COLO668 (cell line): ENCODE measurements at regions not wholly inside any gene's neighbourhood (a gene's known extent, or its start where the extent isn't known, plus 50 kb on each side); places are given as distances from the start of the nearest gene placed in this dataset.
"Not testable (repeated sequence)": the region's sequence is repeated elsewhere in the genome, so short reads cannot be mapped to it uniquely, and the experiment has no call there.

ENCODE experiments used
- DNase-seq: peaks from one replicate; lab custom pipeline; 2025; ENCODE audit not compliant: unreplicated experiment; lab: John Stamatoyannopoulos, UW

- no peak for DNase-seq
Measured at GRCh38 chr3:3689601-3690375, 109.4 kb upstream of the LRRN1 start.

- no peak for DNase-seq
Measured at GRCh38 chr3:3686907-3687648, 112.2 kb upstream of the LRRN1 start.

GRCh38 chr3:3685721-3686120 lies 113.5 kb upstream of the LRRN1 start:
- DNase-seq, result no peak

- no peak for DNase-seq
Measured at GRCh38 chr3:3683261-3683660, 116.0 kb upstream of the LRRN1 start.

- no peak for DNase-seq
Measured at GRCh38 chr3:3675801-3676200, 123.4 kb upstream of the LRRN1 start.

- no peak for DNase-seq
Measured at GRCh38 chr3:3675186-3675585, 124.0 kb upstream of the LRRN1 start.

- no peak for DNase-seq
Measured at GRCh38 chr3:3666664-3667063, 132.6 kb upstream of the LRRN1 start.

- no peak for DNase-seq
Measured at GRCh38 chr3:3665961-3666640, 133.1 kb upstream of the LRRN1 start.

- DNase-seq, result no peak
Measured at GRCh38 chr3:3665546-3665945, 133.7 kb upstream of the LRRN1 start.

- DNase-seq, result no peak
Measured at GRCh38 chr3:3664935-3665334, 134.3 kb upstream of the LRRN1 start.

GRCh38 chr3:3662610-3663009 lies 136.6 kb upstream of the LRRN1 start:
- no peak for DNase-seq

- no peak for DNase-seq
Measured at GRCh38 chr3:3654916-3655315, 144.3 kb upstream of the LRRN1 start.

GRCh38 chr3:3648988-3649679 lies 150.1 kb upstream of the LRRN1 start:
- no peak for DNase-seq

- DNase-seq, result no peak
Measured at GRCh38 chr3:3646934-3647333, 152.3 kb upstream of the LRRN1 start.

- not testable (repeated sequence) for DNase-seq
Measured at GRCh38 chr3:3646103-3646844, 153.0 kb upstream of the LRRN1 start.

GRCh38 chr3:3641877-3642455 lies 157.3 kb upstream of the LRRN1 start:
- no peak for DNase-seq

GRCh38 chr3:3639078-3639477 lies 160.2 kb upstream of the LRRN1 start:
- no peak for DNase-seq

GRCh38 chr3:3636815-3637214 lies 162.4 kb upstream of the LRRN1 start:
- DNase-seq, result no peak

GRCh38 chr3:3635109-3635508 lies 164.1 kb upstream of the LRRN1 start:
- DNase-seq, result no peak

- DNase-seq, result no peak
Measured at GRCh38 chr3:3634326-3634725, 164.9 kb upstream of the LRRN1 start.
